Eye (tissue), 1 donor: ENCODE measurements at regions not wholly inside any gene's neighbourhood (a gene's known extent, or its start where the extent isn't known, plus 50 kb on each side); places are given as distances from the start of the nearest gene placed in this dataset.

Experiments
- DNase-seq: peaks from one replicate; pipeline ENCODE4 v3.0.0-alpha.2; 2015

GRCh38 chr3:148331081-148331846 is 366.4 kb upstream of the AGTR1 start:
- DNase-seq = no peak

- no peak for DNase-seq
These were observed 365.2 kb upstream of the AGTR1 start for GRCh38 chr3:148332509-148332908.

GRCh38 chr3:148333091-148333490 is 364.6 kb upstream of the AGTR1 start:
- DNase-seq = no peak

- no peak for DNase-seq
These were observed 362.1 kb upstream of the AGTR1 start for GRCh38 chr3:148335612-148336011.

GRCh38 chr3:148343416-148343815 is 354.3 kb upstream of the AGTR1 start:
- DNase-seq = no peak

- DNase-seq = no peak
These were observed 353.2 kb upstream of the AGTR1 start for GRCh38 chr3:148344521-148344920.

GRCh38 chr3:148360051-148360450 is 337.7 kb upstream of the AGTR1 start:
- DNase-seq = no peak

- peak; percentile 41 for DNase-seq
These were observed 330.8 kb upstream of the AGTR1 start for GRCh38 chr3:148366743-148367410.

- no peak for DNase-seq
These were observed 329.9 kb upstream of the AGTR1 start for GRCh38 chr3:148367756-148368155.

- no peak for DNase-seq
These were observed 328.3 kb upstream of the AGTR1 start for GRCh38 chr3:148369381-148369780.

GRCh38 chr3:148372206-148372875 is 325.4 kb upstream of the AGTR1 start:
- no peak for DNase-seq

- DNase-seq = no peak
These were observed 323.7 kb upstream of the AGTR1 start for GRCh38 chr3:148373961-148374360.

GRCh38 chr3:148379763-148380382 is 317.8 kb upstream of the AGTR1 start:
- DNase-seq = peak; percentile 59

GRCh38 chr3:148381051-148381450 is 316.7 kb upstream of the AGTR1 start:
- no peak for DNase-seq

GRCh38 chr3:148389916-148390315 is 307.8 kb upstream of the AGTR1 start:
- no peak for DNase-seq

- no peak for DNase-seq
These were observed 301.9 kb upstream of the AGTR1 start for GRCh38 chr3:148395821-148396220.

- DNase-seq = no peak
These were observed 296.9 kb upstream of the AGTR1 start for GRCh38 chr3:148400754-148401153.

- no peak for DNase-seq
These were observed 289.0 kb upstream of the AGTR1 start for GRCh38 chr3:148408667-148409066.

- DNase-seq = no peak
These were observed 277.5 kb upstream of the AGTR1 start for GRCh38 chr3:148420242-148420641.

- DNase-seq = no peak
These were observed 268.7 kb upstream of the AGTR1 start for GRCh38 chr3:148428862-148429605.

GRCh38 chr3:148433665-148434064 is 264.0 kb upstream of the AGTR1 start:
- DNase-seq = no peak

GRCh38 chr3:148435534-148435933 is 262.2 kb upstream of the AGTR1 start:
- no peak for DNase-seq
